ENCODE measurements at regions not wholly inside any gene's neighbourhood (a gene's known extent, or its start where the extent isn't known, plus 50 kb on each side); places are given as distances from the start of the nearest gene placed in this dataset.

DNA sequence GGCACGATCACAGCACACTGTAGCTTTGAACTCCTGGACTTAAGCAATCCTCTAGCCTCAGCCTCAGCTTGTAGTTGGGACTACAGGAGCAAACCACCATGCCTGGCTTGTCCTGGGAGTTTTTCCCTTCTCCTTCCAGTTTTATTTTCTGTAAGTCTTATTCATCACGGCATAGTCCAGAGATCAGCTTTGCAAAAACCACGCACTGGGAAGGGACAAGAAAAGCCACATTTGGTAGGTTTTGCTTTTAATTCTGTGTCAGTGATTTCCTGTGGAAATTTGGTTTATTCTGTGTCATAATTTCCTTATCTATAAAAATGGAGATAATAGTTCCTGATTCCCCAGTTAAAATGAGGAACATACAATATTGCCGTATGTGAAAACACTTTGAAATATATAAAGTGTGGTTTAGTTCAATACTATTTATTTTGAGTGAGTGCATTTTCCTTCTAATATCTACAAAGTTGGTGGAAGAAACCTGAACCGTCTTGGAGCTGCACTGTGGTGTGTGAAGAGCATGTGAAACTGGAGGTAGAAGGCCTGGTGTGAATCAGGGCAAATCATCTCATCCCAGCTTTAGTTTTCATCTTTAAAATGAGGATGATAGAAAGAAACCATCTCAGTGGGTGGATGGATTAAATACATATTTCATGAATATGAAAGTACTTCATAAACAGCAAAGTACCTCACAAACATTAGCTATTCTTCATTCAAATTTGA lies 92.8 kb upstream of the ELL2 start:
- intact Hi-C loops (cut with micrococcal nuclease): no loop called here
- H3K9me3 Mint-ChIP-seq: no peaks in the 10 kb centered on the region
- CTCF ChIA-PET: no interaction called here

DNA sequence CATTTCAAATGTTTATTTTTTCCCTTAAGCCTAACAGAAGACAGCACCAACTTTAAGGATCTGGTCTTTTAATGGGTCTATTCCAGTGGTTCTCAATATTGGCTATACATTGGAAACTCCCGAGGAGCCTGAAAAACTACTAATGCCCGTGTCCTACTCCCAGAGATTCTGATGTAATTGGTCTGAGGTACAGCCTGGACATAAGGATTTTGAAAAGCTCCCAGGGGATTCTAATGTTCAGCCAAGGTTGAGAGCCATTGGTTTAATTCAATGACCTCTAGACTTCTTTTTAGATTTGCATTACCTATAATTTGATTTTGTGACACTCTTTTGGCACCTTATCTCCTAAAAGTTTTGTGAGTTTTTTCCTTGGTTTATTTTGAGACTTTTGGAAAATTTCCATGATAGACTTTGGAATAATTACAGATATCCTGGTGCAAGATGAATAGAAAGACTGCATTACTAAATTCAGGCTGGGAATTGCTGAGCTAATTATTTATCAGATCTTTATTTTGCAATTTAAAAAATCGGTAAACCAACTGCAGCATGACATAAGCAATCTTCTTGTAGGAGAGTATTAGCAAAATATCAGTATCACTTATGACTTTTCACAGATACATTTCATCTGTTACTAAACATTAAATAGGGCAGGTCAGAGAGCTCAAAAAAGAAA lies 91.5 kb upstream of the ELL2 start:
- no peak for DNase-seq
- ChIA-PET POLR2A (no interaction called here), CTCF (no interaction called here)
- Mint-ChIP-seq H3K27ac (no peak overlapping the region), H3K36me3 (ENCODE audit: low read depth) (no peaks in the 10 kb centered on the region), H3K27me3 (no peaks in the 10 kb centered on the region), H3K9me3 (no peaks in the 10 kb centered on the region), H3K4me1 (no peaks in the 10 kb centered on the region), H3K4me3 (no peak overlapping the region)
- ATAC-seq (ENCODE audit: low read depth): no peak
- TF ChIP-seq, protein P1, sequence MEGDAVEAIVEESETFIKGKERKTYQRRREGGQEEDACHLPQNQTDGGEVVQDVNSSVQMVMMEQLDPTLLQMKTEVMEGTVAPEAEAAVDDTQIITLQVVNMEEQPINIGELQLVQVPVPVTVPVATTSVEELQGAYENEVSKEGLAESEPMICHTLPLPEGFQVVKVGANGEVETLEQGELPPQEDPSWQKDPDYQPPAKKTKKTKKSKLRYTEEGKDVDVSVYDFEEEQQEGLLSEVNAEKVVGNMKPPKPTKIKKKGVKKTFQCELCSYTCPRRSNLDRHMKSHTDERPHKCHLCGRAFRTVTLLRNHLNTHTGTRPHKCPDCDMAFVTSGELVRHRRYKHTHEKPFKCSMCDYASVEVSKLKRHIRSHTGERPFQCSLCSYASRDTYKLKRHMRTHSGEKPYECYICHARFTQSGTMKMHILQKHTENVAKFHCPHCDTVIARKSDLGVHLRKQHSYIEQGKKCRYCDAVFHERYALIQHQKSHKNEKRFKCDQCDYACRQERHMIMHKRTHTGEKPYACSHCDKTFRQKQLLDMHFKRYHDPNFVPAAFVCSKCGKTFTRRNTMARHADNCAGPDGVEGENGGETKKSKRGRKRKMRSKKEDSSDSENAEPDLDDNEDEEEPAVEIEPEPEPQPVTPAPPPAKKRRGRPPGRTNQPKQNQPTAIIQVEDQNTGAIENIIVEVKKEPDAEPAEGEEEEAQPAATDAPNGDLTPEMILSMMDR (IDR thresholded peaks at IDR 0.05): no peak
- intact Hi-C loops (cut with micrococcal nuclease): no loop called here

More for the DNA sequence above, 92.8 kb upstream of the ELL2 start:
- Mint-ChIP-seq H3K4me3 (no peak overlapping the region), H3K27ac (no peak overlapping the region), H3K36me3 (ENCODE audit: low read depth) (no peaks in the 10 kb centered on the region), H3K4me1 (no peaks in the 10 kb centered on the region), H3K27me3 (no peaks in the 10 kb centered on the region)
- TF ChIP-seq, protein P1 (IDR thresholded peaks at IDR 0.05): no peak
- DNase-seq (no peak), ATAC-seq (ENCODE audit: low read depth) (no peak)
- POLR2A ChIA-PET: no interaction called here

DNA sequence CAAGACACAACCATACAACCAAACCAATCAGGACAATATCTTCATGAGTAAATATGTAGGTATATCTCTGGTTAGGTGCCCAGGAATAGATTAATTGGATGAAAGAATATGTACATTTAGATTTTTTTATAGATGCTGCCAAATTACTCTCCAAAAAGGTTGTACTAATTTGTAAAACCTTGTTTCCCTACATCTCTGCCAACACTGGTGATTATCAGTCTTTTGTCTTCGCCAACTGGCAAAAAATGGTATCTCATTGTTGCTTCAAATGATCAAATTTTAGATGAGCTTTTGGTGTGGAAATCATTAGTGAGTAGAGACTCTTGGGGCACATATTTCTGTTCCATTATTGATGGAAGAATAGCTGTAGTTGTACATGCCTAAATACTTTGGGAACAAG lies 90.7 kb upstream of the ELL2 start:
- TF ChIP-seq, protein P1 (IDR thresholded peaks at IDR 0.05): no peak
- ATAC-seq (ENCODE audit: low read depth) (no peak), DNase-seq (no peak)
- Mint-ChIP-seq H3K4me1 (no peaks in the 10 kb centered on the region), H3K27ac (no peak overlapping the region), H3K9me3 (no peaks in the 10 kb centered on the region), H3K36me3 (ENCODE audit: low read depth) (no peaks in the 10 kb centered on the region), H3K27me3 (no peaks in the 10 kb centered on the region), H3K4me3 (no peak overlapping the region)
- intact Hi-C loops (cut with micrococcal nuclease): no loop called here
- CTCF ChIA-PET: no interaction called here
- POLR2A ChIA-PET: no interaction called here

DNA sequence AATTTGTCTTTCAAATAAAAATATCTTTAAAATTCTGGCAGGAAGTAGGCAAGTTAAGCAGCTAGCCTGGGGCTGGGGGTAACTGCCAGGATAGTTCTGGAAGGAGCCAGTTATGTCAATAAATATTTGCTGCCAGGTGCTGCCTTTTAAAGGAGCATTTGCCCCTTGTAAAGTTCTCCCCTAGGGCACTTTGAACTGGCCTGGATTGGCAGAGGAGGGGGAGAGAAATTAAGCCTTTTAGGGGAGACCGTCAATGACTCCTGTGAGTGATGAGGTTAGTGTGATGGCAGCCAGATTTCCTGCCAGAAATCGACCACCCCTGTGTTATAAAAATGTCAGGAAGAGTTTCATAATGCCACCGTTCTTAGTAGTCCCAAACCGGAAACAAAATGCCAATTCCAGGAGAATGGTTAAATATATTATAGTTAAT lies 89.8 kb upstream of the ELL2 start:
- Mint-ChIP-seq H3K4me1 (no peaks in the 10 kb centered on the region), H3K36me3 (ENCODE audit: low read depth) (no peaks in the 10 kb centered on the region), H3K27ac (no peak overlapping the region), H3K9me3 (no peaks in the 10 kb centered on the region), H3K4me3 (no peak overlapping the region), H3K27me3 (no peaks in the 10 kb centered on the region)
- no peak for ATAC-seq (ENCODE audit: low read depth)
- TF ChIP-seq, protein P1 (IDR thresholded peaks at IDR 0.05): no peak
- intact Hi-C loops (cut with micrococcal nuclease): no loop called here
- DNase-seq: no peak
- ChIA-PET CTCF (no interaction called here), POLR2A (no interaction called here)

DNA sequence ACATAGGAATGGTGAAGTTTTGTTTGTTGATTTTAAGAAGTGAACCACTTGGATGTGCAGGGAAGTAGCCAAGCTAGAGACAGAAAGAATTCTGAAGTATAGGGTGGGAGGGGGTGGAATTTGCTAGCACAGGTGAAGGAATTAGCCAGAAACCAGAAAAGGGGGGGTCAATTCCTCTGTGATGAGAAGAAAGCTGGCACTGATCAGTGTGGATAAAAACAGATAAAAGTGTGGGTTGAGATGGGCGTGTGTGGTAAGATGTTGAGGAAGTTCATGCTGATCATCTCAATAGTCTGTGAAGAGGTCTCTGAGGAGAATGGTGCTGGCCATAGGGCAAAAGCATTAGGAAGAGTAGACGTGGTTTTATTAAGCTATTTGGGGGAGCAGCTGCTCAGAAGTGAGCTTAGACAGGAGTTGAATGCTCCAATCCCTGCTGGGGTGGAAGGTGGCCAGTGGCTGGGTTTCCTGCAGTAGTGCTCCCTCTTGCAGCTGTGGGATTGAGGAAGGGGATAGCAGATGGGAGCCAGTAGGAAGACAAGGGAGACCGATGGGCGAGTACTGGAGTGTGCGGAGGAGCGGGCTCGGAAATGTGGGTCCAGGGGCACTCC lies 88.7 kb upstream of the ELL2 start:
- intact Hi-C loops (cut with micrococcal nuclease): no loop called here
- no peak overlapping the region for H3K27ac Mint-ChIP-seq
- H3K36me3 Mint-ChIP-seq (ENCODE audit: low read depth): no peaks in the 10 kb centered on the region
- ChIA-PET CTCF (no interaction called here), POLR2A (no interaction called here)
- TF ChIP-seq, protein P1 (IDR thresholded peaks at IDR 0.05): no peak
- no peak overlapping the region for H3K4me3 Mint-ChIP-seq
- DNase-seq (no peak), ATAC-seq (ENCODE audit: low read depth) (no peak)
- no peaks in the 10 kb centered on the region for H3K9me3 Mint-ChIP-seq
- no peaks in the 10 kb centered on the region for H3K27me3 Mint-ChIP-seq
- H3K4me1 Mint-ChIP-seq: no peaks in the 10 kb centered on the region
